ENCODE measurements at regions not wholly inside any gene's neighbourhood (a gene's known extent, or its start where the extent isn't known, plus 50 kb on each side); places are given as distances from the start of the nearest gene placed in this dataset.

DNA sequence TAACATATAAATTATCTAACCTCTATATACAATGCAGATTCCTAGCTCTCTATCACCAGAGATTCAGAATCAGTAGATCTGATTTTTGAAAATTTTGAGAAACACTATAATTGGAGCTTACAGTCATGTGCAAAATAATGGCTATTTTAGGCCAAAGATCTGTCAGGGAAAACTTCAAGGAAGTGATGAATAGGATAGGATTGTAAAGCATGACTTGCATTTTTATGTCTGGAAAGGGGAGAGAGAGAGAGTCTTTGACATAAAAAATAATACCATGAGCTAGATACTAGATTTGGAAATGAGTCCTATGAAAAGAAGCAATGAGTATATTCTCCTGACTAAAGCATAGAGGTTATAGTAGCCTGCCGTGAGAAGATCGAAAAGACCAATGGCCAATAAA is 181.1 kb downstream of the SDHAF3 start:
- no peak overlapping the region for H3K27ac ChIP-seq (ENCODE audit: low read length)
- no peak overlapping the region for H3K4me3 ChIP-seq (ENCODE audit: low read length)
- no peaks in the 10 kb centered on the region for H3K36me3 ChIP-seq (replicated peaks; ENCODE audit: insufficient read depth, low read length)
- no peak for TF ChIP-seq EZH2 (optimal IDR thresholded peaks at IDR 0.05; ENCODE audit: low read depth, low read length)
- TF ChIP-seq, protein P1, sequence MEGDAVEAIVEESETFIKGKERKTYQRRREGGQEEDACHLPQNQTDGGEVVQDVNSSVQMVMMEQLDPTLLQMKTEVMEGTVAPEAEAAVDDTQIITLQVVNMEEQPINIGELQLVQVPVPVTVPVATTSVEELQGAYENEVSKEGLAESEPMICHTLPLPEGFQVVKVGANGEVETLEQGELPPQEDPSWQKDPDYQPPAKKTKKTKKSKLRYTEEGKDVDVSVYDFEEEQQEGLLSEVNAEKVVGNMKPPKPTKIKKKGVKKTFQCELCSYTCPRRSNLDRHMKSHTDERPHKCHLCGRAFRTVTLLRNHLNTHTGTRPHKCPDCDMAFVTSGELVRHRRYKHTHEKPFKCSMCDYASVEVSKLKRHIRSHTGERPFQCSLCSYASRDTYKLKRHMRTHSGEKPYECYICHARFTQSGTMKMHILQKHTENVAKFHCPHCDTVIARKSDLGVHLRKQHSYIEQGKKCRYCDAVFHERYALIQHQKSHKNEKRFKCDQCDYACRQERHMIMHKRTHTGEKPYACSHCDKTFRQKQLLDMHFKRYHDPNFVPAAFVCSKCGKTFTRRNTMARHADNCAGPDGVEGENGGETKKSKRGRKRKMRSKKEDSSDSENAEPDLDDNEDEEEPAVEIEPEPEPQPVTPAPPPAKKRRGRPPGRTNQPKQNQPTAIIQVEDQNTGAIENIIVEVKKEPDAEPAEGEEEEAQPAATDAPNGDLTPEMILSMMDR (IDR thresholded peaks at IDR 0.05; ENCODE audit: low read length) = no peak
- TF ChIP-seq EZH2phosphoT487 (IDR thresholded peaks at IDR 0.05; ENCODE audit: low read length) = no peak
- H3K4me1 ChIP-seq (ENCODE audit: low read length) = no peaks in the 10 kb centered on the region
- H3K4me2 ChIP-seq (ENCODE audit: low read depth, low read length) = no peak overlapping the region
- no peaks in the 10 kb centered on the region for H3K9me3 ChIP-seq (replicated peaks; ENCODE audit: insufficient read depth, low read length)
- no peaks in the 10 kb centered on the region for H3K79me2 ChIP-seq (ENCODE audit: low read length)
- no peak for DNase-seq
- no peak overlapping the region for H2AFZ ChIP-seq (ENCODE audit: low read length)
- no peaks in the 10 kb centered on the region for H4K20me1 ChIP-seq (ENCODE audit: insufficient read depth, low read length)
- no peak overlapping the region for H3K9ac ChIP-seq (ENCODE audit: low read length)
- H3K27me3 ChIP-seq (replicated peaks; ENCODE audit: insufficient read depth, low read length) = no peaks in the 10 kb centered on the region
- H3F3A ChIP-seq (ENCODE audit: insufficient read depth, low read length) = no peaks in the 10 kb centered on the region
- no peaks in the 10 kb centered on the region; the same call in 1 of the 2 replicates for H3K9me2 ChIP-seq (replicated peaks; ENCODE audit: insufficient read depth, low read length)

DNA sequence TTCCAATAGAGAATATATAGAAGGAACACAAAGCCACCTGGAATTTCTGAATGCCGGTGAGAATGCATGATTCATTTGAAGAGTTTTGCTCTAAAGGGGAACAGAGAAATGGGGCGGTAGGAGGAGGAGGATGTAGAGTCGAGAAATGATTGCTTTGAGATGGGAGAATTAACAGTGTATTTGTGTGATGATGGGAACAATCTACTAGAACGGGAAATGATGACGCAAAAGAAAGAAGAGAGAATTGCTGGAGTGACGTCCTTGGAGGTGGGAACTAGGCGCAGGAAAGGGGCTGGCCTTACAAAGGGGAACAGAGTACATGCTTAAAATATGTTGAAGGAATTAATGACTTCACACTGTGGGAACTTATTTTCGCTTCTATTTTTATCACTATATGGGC is 188.1 kb downstream of the SDHAF3 start:
- H3K9me3 ChIP-seq (replicated peaks; ENCODE audit: insufficient read depth, low read length) = no peaks in the 10 kb centered on the region
- no peaks in the 10 kb centered on the region for H3K4me1 ChIP-seq (ENCODE audit: low read length)
- no peaks in the 10 kb centered on the region for H3K36me3 ChIP-seq (replicated peaks; ENCODE audit: insufficient read depth, low read length)
- H2AFZ ChIP-seq (ENCODE audit: low read length) = no peak overlapping the region
- no peaks in the 10 kb centered on the region; the same call in 1 of the 2 replicates for H3K9me2 ChIP-seq (replicated peaks; ENCODE audit: insufficient read depth, low read length)
- H4K20me1 ChIP-seq (ENCODE audit: insufficient read depth, low read length) = no peaks in the 10 kb centered on the region
- TF ChIP-seq EZH2phosphoT487 (IDR thresholded peaks at IDR 0.05; ENCODE audit: low read length) (no peak), EZH2 (optimal IDR thresholded peaks at IDR 0.05; ENCODE audit: low read depth, low read length) (no peak)
- TF ChIP-seq, protein P1 (IDR thresholded peaks at IDR 0.05; ENCODE audit: low read length) = no peak
- H3K27ac ChIP-seq (ENCODE audit: low read length) = no peak overlapping the region
- no peaks in the 10 kb centered on the region for H3K27me3 ChIP-seq (replicated peaks; ENCODE audit: insufficient read depth, low read length)
- H3K79me2 ChIP-seq (ENCODE audit: low read length) = no peaks in the 10 kb centered on the region
- H3K4me3 ChIP-seq (ENCODE audit: low read length) = no peak overlapping the region
- no peaks in the 10 kb centered on the region for H3F3A ChIP-seq (ENCODE audit: insufficient read depth, low read length)
- DNase-seq = no peak
- H3K9ac ChIP-seq (ENCODE audit: low read length) = no peak overlapping the region
- no peak overlapping the region for H3K4me2 ChIP-seq (ENCODE audit: low read depth, low read length)

DNA sequence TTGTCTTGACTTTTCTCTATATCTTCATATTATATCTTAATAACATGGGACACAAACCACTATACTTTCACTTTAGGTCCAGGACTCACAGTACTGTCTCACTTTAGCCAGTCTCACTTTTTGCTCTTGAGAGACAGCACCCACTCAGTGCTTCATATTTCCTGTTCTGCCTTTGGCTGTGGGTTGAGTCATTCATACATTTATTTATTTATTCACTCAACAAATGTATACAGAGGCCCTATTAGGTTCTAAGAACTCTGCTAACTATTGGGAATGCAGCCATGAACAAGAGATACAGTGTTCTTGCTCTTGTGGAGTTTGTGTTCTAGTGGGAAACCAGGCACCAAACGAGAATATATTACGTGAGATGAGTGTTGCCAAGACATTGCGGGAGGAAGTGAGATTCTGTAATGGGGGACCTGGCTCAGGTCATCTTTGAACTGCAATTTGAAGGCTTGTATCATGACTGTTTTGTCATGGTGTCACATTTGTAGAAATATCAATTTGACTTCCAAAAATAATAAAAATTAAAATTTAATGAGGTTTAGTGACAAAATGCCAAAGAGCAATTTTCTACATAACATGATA is 190.1 kb downstream of the SDHAF3 start:
- no peaks in the 10 kb centered on the region for H3K79me2 ChIP-seq (ENCODE audit: low read length)
- H2AFZ ChIP-seq (ENCODE audit: low read length) = no peak overlapping the region
- no peak for DNase-seq
- no peaks in the 10 kb centered on the region for H3K27me3 ChIP-seq (replicated peaks; ENCODE audit: insufficient read depth, low read length)
- no peaks in the 10 kb centered on the region for H3K9me2 ChIP-seq (replicated peaks; ENCODE audit: insufficient read depth, low read length)
- no peaks in the 10 kb centered on the region for H3F3A ChIP-seq (ENCODE audit: insufficient read depth, low read length)
- H3K9me3 ChIP-seq (replicated peaks; ENCODE audit: insufficient read depth, low read length) = no peaks in the 10 kb centered on the region
- no peak overlapping the region for H3K4me3 ChIP-seq (ENCODE audit: low read length)
- H3K27ac ChIP-seq (ENCODE audit: low read length) = no peak overlapping the region
- no peaks in the 10 kb centered on the region for H4K20me1 ChIP-seq (ENCODE audit: insufficient read depth, low read length)
- no peaks in the 10 kb centered on the region for H3K36me3 ChIP-seq (replicated peaks; ENCODE audit: insufficient read depth, low read length)
- no peak overlapping the region for H3K9ac ChIP-seq (ENCODE audit: low read length)
- H3K4me2 ChIP-seq (ENCODE audit: low read depth, low read length) = no peak overlapping the region
- no peaks in the 10 kb centered on the region for H3K4me1 ChIP-seq (ENCODE audit: low read length)
- TF ChIP-seq, protein P1 (IDR thresholded peaks at IDR 0.05; ENCODE audit: low read length) = no peak
- TF ChIP-seq EZH2 (optimal IDR thresholded peaks at IDR 0.05; ENCODE audit: low read depth, low read length) = no peak
- TF ChIP-seq EZH2phosphoT487 (IDR thresholded peaks at IDR 0.05; ENCODE audit: low read length) = no peak

Measured in MM.1S (cell line).